Astrocyte (in vitro differentiated cells and primary cell): ENCODE measurements at regions not wholly inside any gene's neighbourhood (a gene's known extent, or its start where the extent isn't known, plus 50 kb on each side); places are given as distances from the start of the nearest gene placed in this dataset.

Experiments used
- DNase-seq: peaks from one replicate; pipeline ENCODE4 v3.0.0-alpha.2; 2010; ENCODE audit warnings: low read depth
- FAIRE-seq: peaks from 2 replicates; lab custom pipeline; 2011; peaks lifted over from hg19 to GRCh38; lab: Jason Lieb, UNC
- H2AFZ ChIP-seq: 2 replicates; pipeline ENCODE4 v1.6.0; 2012; ENCODE audit warnings: low read depth, low read length, inconsistent platforms
- H3K27ac ChIP-seq: 2 replicates; pipeline ENCODE4 v1.5.1; 2011; ENCODE audit warnings: low read depth, low read length, inconsistent platforms
- H3K27me3 ChIP-seq: 2 replicates; pipeline ENCODE4 v1.6.0; 2011; ENCODE audit warnings: low read length, inconsistent platforms; ENCODE audit not compliant: insufficient read depth
- H3K36me3 ChIP-seq: 2 replicates; pipeline ENCODE4 v1.5.1; 2011; ENCODE audit warnings: low read length, inconsistent platforms; ENCODE audit not compliant: insufficient read depth
- H3K4me1 ChIP-seq: 2 replicates; pipeline ENCODE4 v1.5.1; 2011; ENCODE audit warnings: low read length, inconsistent platforms; ENCODE audit not compliant: insufficient read depth
- H3K4me2 ChIP-seq: 2 replicates; pipeline ENCODE4 v1.6.0; 2012; ENCODE audit warnings: low read length, inconsistent platforms
- H3K4me3 ChIP-seq: 2 replicates; pipeline ENCODE4 v1.5.1; 2011; ENCODE audit warnings: low read depth, mild to moderate bottlenecking, low read length, inconsistent platforms; ENCODE audit not compliant: insufficient read depth
- H3K79me2 ChIP-seq: 2 replicates; pipeline ENCODE4 v1.6.0; 2012; ENCODE audit warnings: mild to moderate bottlenecking, low read length, inconsistent platforms; ENCODE audit not compliant: insufficient read depth
- H3K9ac ChIP-seq: 2 replicates; pipeline ENCODE4 v1.6.0; 2012; ENCODE audit warnings: mild to moderate bottlenecking, low read length, inconsistent platforms
- H3K9me3 ChIP-seq: 2 replicates; pipeline ENCODE4 v1.5.1; 2012; ENCODE audit warnings: low read depth, mild to moderate bottlenecking, low read length, inconsistent platforms; ENCODE audit not compliant: insufficient read depth
- H4K20me1 ChIP-seq: 2 replicates; pipeline ENCODE4 v1.6.0; 2012; ENCODE audit warnings: low read length, inconsistent platforms; ENCODE audit not compliant: insufficient read depth
- H3K27ac Mint-ChIP-seq: one replicate; pipeline ENCODE4 v1.8.0; 2021; ENCODE audit warnings: mild to moderate bottlenecking, mixed read lengths; ENCODE audit not compliant: unreplicated experiment
- H3K27me3 Mint-ChIP-seq: one replicate; pipeline ENCODE4 v1.8.0; 2021; ENCODE audit warnings: low read depth, mixed read lengths; ENCODE audit not compliant: unreplicated experiment
- H3K36me3 Mint-ChIP-seq: one replicate; pipeline ENCODE4 v1.8.0; 2021; ENCODE audit warnings: low read depth, mixed read lengths; ENCODE audit not compliant: unreplicated experiment
- H3K4me1 Mint-ChIP-seq: one replicate; pipeline ENCODE4 v1.8.0; 2021; ENCODE audit warnings: low read depth, mixed read lengths; ENCODE audit not compliant: unreplicated experiment
- H3K4me3 Mint-ChIP-seq: one replicate; pipeline ENCODE4 v1.8.0; 2021; ENCODE audit warnings: mild to moderate bottlenecking, moderate library complexity, mixed read lengths; ENCODE audit not compliant: unreplicated experiment
- H3K9me3 Mint-ChIP-seq: one replicate; pipeline ENCODE4 v1.8.0; 2021; ENCODE audit warnings: mild to moderate bottlenecking, mixed read lengths; ENCODE audit not compliant: unreplicated experiment
- CTCF ChIP-seq: IDR thresholded peaks from 2 replicates; pipeline ENCODE4 v1.5.1; 2011; ENCODE audit warnings: low read depth, mild to moderate bottlenecking, inconsistent platforms, low read length, moderate library complexity; ENCODE audit not compliant: insufficient read depth
- EZH2 ChIP-seq: IDR thresholded peaks from 2 replicates; pipeline ENCODE4 v1.6.1; 2012; ENCODE audit warnings: mild to moderate bottlenecking, low read length, inconsistent platforms; ENCODE audit not compliant: insufficient read depth

GRCh38 chr6:166803471-166803870, 152.9 kb downstream of the RNASET2 start:
- Mint-ChIP-seq H3K27me3 (no peaks in the 10 kb centered on the region), H3K4me3 (no peak overlapping the region), H3K9me3 (peaks cover 23% of the 10 kb centered on the region), H3K4me1 (no peaks in the 10 kb centered on the region), H3K36me3 (peaks cover 12% of the 10 kb centered on the region), H3K27ac (no peak overlapping the region)
- TF ChIP-seq EZH2 (no peak), CTCF (no peak)
- Histone ChIP-seq H3K27me3 (no peaks in the 10 kb centered on the region), H3K27ac (no peak overlapping the region), H3K9me3 (peaks cover 4% of the 10 kb centered on the region), H2AFZ (no peak overlapping the region), H3K9ac (no peak overlapping the region), H3K79me2 (no peaks in the 10 kb centered on the region), H4K20me1 (no peaks in the 10 kb centered on the region), H3K4me1 (no peaks in the 10 kb centered on the region), H3K4me3 (no peak overlapping the region), H3K4me2 (no peak overlapping the region), H3K36me3 (no peaks in the 10 kb centered on the region)
- DNase-seq, result no peak
- FAIRE-seq, result no peak

DNA sequence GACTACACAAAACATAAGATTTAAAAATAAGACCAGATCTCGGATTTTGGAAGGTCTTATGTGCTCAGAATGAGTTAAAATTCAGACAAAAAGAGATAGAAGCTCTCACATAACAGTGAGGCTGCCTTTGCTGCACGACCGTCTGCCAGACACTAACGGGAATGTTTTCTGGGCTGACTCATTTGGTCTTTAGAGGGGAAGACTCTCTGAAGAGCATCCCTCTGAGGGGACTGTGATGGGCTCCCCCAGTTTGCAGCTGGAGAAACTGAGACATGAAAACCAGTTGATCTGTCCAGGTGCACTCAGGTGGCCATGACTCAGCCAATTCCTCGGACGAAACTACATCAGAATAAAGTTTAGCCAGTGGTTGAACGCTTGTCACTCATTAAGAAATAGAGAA, 153.9 kb downstream of the RNASET2 start:
- no peak overlapping the region for H3K4me3 ChIP-seq
- no peaks in the 10 kb centered on the region for H3K36me3 ChIP-seq
- DNase-seq, result no peak
- Mint-ChIP-seq H3K27ac (no peak overlapping the region), H3K4me3 (no peak overlapping the region), H3K27me3 (no peaks in the 10 kb centered on the region), H3K36me3 (peaks cover 7% of the 10 kb centered on the region), H3K9me3 (peaks cover 16% of the 10 kb centered on the region), H3K4me1 (no peaks in the 10 kb centered on the region)
- no peak for FAIRE-seq
- H3K27ac ChIP-seq, result no peak overlapping the region
- no peaks in the 10 kb centered on the region for H3K79me2 ChIP-seq
- H3K27me3 ChIP-seq, result no peaks in the 10 kb centered on the region
- TF ChIP-seq EZH2 (no peak), CTCF (no peak)
- no peaks in the 10 kb centered on the region for H4K20me1 ChIP-seq
- H3K4me1 ChIP-seq, result no peaks in the 10 kb centered on the region
- H3K9ac ChIP-seq, result no peak overlapping the region
- no peak overlapping the region for H3K4me2 ChIP-seq
- H3K9me3 ChIP-seq, result peaks cover 4% of the 10 kb centered on the region
- H2AFZ ChIP-seq, result no peak overlapping the region

DNA sequence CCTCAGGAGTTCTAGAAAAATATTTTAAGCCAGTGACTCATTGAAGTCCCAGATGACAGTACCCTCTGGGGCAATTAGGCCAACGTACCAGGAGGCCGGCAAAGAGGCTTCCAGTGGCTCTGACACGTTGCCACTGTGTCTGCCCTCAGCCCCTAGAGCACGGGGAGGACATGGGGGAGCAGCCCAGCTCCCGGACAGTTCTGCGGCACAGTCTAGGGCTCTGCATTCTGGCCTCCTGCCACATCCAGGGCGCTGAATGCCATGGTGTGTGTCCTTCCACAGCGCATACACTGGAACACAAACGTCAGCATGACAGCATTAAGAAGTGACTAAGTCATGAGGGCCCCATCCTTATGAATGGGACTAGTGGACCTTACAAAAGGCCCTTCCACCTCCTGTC, 156.2 kb downstream of the RNASET2 start:
- Histone ChIP-seq H3K27me3 (no peaks in the 10 kb centered on the region), H3K9ac (no peak overlapping the region), H3K27ac (no peak overlapping the region), H3K79me2 (no peaks in the 10 kb centered on the region), H3K9me3 (no peaks in the 10 kb centered on the region), H2AFZ (no peak overlapping the region), H3K36me3 (no peaks in the 10 kb centered on the region), H3K4me2 (no peak overlapping the region), H3K4me3 (no peak overlapping the region), H4K20me1 (no peaks in the 10 kb centered on the region), H3K4me1 (no peaks in the 10 kb centered on the region)
- H3K4me1 Mint-ChIP-seq, result no peaks in the 10 kb centered on the region
- TF ChIP-seq EZH2 (no peak), CTCF (no peak)
- FAIRE-seq (no peak), DNase-seq (no peak)
- peaks cover 10% of the 10 kb centered on the region for H3K27me3 Mint-ChIP-seq
- no peak overlapping the region for H3K4me3 Mint-ChIP-seq
- H3K27ac Mint-ChIP-seq, result no peak overlapping the region
- H3K9me3 Mint-ChIP-seq, result peaks cover under 1% of the 10 kb centered on the region
- H3K36me3 Mint-ChIP-seq, result peaks cover 5% of the 10 kb centered on the region
